GM21619 (cell line): ENCODE measurements at regions not wholly inside any gene's neighbourhood (a gene's known extent, or its start where the extent isn't known, plus 50 kb on each side); places are given as distances from the start of the nearest gene placed in this dataset.
"Not testable (repeated sequence)": the region's sequence is repeated elsewhere in the genome, so short reads cannot be mapped to it uniquely, and the experiment has no call there.

Experiments
- ATAC-seq: cut with Tn5 transposase; IDR thresholded peaks from one replicate; pipeline ENCODE4 v1.9.1; 2021; ENCODE audit not compliant: unreplicated experiment

DNA sequence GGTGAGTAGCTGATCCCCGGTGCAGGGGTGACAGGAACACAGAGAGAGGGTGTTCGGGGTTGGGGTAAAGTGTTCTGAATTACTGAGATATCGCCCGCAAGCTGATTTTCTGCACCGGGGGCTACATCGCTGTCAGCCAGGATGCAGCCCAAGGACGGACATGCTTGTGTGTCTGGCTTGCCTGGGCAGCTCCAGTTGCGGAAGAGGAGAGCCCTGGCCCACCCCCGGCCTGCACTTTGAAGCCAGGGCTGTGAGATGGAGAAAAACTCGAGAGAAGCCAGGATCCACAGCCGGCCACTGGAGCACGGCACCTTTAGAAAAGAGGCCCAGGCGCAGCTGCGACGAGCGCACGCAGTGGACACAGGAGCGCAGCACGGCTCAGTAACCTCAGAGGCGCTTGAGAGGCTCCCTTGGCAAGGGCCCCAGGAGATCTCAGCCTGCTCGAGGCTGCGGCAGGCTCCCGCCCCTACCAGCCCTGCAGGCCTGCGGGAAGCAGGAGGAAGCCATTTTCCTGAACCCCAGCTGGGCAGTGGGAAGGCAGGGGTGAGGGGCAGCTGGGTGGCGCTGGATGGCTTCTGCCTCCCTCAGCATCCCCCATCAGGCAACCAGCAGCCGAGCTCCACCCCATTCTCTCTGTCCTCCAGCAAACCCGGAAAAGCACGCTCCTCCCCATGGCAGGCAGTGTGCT, 59.2 kb downstream of the C9orf50 start:
- ATAC-seq, result no peak

DNA sequence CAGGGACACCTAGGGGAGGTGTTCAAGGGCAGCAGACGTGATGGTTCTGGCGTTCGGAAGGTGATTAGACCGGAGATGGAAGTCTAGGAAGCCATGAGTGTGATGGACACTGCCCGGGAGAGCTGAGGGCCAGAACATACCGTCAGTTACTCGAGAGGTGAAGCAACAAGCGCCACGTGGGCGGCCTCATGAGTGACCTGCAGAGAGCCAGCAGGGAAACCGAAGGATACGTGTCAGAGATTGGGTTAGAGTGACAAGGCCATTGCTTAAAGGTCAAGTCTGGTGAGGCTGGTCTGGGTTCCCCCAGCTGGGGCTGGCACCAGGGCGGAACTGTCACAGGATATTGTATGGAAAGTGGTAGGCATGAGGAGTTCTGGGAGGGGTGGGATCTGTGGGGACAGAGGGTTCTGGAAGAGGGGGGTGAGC, 60.0 kb downstream of the C9orf50 start:
- ATAC-seq, result no peak

GRCh38 chr9:129559506-129559881, 61.4 kb downstream of the C9orf50 start:
- no peak for ATAC-seq

DNA sequence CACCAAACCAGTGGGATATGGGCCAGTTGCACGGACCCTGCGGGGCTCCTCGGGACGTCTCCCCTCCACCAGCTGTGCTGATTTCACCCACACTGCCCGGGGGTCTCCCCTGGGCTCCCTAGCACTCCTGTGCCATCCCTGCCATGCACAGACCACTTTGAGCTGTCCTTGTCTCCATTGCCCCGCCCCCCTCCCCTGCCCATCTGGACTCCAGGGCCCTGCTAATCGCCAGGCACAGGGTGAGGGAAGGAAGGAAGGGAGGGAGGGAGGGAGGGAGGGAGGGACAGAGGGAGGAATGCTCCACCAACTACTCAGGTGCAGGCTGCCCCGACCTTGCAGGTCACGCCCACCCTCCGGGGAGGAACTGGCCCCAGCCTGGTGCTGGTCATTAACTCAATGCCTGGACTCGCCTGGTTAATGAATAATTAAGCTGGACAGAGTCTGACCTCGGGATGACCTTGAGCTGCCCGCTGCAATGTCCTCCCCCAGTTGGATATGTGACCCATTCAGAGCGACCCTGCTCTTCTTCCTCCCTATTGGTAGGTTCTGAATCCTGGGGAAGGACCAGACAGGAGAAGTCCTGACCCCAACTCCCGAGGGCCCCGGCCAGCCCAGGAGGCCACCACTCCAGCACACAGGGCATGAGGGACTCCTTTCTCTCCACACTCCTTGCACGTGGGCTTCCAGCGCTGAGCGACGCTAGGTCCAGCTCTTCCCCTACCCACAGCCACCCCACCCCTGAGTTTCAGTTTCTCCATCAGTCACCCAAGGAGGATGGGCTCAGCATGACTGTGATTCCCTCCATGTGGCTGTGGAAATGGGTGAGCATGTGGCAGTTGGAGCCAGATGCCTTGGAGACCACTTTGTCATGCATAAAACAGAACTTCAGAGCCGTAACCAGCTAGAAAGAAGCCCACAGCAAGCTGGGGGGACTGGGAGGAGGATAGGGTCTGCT, 62.1 kb downstream of the C9orf50 start:
- no peak for ATAC-seq

GRCh38 chr9:129558063-129558550, 62.8 kb downstream of the C9orf50 start:
- no peak for ATAC-seq

DNA sequence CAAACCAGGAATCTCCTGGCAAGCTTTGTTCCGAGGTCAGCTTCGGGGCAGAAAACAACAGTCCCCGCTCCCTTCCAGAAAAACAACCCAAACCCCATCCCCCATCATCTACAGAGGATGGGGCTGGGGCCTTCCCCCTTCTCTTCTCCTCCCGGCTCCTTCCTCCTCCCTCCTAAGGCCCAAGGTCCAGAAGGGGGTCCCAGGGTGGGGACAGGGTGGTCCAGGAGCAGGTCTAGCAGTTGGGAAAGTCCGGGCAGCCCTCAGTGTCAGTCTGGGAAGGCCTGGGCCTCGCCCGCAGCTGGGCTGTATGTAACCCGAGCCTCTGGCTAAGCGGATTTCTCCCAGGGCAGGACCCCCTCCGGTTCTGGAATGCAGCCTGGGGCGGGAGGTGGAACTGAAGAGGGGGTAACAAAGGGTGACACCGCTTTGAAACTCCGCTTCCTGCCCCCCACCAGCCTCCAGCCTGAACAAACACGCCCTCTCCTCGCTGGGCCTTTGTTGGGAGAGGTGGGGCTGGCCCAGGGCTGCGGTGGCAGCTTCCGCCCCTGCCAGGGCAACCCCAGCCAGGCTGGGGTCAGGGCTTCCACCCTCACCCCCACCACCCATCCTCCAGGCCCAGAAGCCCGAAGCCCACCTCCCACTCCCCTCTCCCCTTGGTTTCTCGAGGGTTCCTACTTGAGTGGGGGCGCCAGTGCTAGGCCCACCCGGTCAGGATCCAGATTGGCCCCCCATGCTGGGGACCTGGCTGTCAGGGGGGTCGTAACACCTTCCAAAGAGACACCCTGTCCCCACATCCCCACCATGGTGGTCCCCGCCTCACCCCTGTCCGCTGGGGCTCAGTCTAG, 63.5 kb downstream of the C9orf50 start:
- no peak for ATAC-seq

DNA sequence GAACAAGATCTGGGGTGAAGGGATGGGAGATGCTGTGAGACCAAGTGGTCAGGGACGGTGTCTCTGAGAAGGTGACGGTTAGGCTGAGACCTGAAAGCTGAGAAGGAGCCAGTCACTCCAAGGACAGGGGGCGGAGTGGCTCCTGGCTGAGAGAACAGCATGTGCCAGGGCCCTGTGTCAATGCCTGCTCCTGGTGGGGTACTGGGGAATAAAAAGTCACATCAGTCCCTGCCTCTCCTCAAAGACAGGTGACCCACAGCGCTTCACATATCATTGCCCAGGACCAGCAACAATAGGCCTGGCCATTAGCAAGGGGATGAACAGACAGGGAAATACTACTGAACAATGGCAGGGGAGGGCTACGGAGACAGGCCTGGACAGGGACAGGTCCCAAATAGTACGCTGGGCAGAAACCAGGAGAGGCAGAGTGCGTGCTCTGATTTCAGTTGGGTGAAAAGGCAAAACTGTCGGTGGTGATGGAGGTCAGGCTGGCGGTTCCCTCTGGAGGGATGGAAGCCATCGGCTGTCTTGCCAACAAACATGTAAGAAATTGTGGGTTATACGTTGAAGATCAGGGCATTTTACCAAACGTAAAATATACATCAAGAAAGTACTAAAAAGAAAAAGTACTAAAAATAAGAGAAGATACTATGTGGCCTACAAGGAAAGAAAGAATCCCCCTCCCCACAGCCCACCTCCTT, 64.3 kb downstream of the C9orf50 start:
- ATAC-seq, result no peak

DNA sequence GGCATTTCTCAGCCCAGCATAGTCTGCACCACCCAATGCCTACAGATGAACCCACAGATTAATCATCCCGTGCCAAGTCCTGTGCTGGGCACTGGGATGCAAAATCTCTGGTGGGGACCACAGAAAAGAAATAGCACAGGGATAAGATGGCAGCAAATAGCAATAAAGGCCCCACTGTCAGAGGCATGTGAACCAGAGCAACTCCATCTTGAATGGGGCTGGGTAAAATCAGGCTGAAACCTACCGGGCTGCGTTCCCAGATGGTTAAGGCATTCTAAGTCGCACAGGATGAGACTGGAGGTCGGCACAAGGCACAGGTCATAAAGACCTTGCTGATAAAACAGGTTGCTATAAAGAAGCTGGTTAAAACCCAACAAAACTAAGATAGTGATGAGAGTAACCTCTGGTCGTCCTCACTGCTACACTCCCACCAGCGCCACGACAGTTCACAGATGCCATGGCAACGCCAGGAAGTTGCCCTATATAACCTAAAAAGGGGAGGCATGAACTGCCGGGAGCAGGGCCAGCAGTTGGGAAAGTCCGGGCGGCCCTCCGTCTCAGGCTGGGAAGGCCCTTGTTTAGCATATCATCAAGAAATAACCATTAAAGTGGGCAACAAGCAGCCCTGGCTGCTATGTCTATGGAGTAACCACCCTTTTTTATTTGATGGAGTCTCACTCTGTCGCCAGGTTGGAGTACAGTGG, 65.2 kb downstream of the C9orf50 start:
- no peak for ATAC-seq

GRCh38 chr9:129554649-129555048, 66.3 kb downstream of the C9orf50 start:
- ATAC-seq, result no peak

- ATAC-seq, result no peak
Measured at GRCh38 chr9:129553277-129553676, 67.6 kb downstream of the C9orf50 start.

GRCh38 chr9:129552064-129552463, 68.8 kb downstream of the C9orf50 start:
- no peak for ATAC-seq

DNA sequence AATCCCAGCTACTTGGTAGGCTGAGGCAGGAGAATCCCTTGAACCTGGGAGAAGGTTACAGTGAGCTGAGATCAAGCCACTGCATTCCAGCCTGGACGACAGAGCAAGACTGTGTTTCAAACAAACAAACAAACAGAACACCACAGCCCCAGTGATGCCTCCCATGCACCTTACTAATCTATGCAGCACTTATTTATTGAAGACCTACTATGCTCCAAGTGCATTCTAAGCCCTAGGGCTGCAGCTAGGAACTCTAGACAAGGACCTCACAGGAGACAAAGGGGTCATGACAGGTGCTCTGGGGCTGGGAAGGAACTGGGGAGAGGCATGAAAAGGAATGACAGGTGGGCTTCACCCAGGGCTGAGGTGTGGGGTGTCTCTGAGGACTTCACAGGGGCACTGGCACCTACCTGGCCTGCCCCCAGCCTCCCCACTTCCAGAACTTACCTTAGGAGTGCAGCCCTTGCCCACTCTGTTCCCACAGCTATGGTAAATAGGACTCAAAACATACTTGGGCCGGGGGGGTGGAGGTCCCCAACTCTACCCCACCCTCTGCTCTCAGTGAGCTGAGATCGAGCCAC, 69.4 kb downstream of the C9orf50 start:
- ATAC-seq, result no peak

- not testable (repeated sequence) for ATAC-seq
Measured at GRCh38 chr9:129550977-129551376, 69.9 kb downstream of the C9orf50 start.

- ATAC-seq, result no peak
Measured at GRCh38 chr9:129550199-129550839, 70.6 kb downstream of the C9orf50 start.

DNA sequence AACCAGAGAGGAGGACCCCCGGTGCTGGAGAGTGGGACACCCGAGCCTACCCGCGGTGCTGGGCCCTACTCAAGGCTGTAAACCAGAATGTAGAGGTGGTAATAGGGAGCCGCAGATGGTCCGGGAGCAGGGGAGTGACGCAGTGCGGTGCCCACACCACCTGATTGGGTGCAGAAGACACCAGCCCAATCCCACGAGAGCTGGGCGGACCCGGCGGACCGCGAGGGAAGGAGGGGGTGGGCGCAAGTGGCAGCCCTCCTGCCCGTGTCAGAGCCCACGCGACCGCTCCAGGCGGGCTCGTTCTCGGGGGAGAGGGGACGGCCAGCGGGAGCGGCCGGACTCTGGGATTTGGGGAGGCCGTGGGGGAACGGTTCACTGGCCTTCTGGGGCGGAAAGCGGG, 71.2 kb downstream of the C9orf50 start:
- no peak for ATAC-seq

DNA sequence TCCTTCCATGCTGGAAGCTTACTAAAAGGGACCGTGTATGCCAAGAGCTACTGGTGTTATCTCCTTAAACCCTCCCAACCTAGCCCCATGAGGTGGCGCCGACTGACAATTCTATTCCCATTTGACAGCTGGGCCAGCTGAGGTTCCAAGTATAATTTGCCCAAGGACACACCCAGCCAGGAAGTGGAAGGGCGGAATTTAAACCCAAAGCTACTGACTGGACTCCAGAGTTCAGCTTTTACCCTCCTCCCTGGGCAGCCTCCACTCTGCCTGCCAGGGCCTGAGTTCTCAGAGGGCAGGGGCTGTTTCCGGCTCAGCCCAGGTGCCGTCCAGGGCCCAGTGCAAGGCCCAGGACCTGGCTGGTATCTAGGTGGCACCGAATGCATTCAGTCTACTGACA, 71.8 kb downstream of the C9orf50 start:
- no peak for ATAC-seq

DNA sequence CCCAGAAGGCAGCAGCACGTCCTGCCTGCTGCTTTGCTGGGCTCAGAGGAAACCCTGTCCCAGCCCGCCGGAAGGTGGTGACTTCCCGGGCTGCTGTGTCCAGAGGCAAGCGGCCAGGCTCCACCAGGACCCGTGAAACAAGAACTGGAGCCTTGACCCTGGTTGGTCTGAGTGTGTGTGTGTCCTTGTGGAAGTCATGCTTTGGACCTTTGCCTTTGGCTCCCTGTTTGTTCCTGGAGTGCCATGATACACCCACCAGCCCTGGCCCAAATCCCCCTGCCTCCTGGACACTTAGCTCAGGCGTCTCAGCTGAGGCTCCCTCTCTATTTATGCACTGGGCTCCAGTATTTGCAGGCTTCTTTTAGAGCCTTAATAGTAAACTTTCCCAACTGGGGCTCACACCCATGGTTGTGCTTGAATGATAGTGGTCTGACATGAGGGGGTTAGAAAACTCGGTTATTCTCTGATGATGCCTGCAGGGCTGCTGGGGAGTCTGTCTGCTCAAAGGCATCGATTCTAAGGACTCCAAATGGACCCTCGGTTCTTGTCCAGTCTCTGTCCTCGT, 72.2 kb downstream of the C9orf50 start:
- no peak for ATAC-seq

DNA sequence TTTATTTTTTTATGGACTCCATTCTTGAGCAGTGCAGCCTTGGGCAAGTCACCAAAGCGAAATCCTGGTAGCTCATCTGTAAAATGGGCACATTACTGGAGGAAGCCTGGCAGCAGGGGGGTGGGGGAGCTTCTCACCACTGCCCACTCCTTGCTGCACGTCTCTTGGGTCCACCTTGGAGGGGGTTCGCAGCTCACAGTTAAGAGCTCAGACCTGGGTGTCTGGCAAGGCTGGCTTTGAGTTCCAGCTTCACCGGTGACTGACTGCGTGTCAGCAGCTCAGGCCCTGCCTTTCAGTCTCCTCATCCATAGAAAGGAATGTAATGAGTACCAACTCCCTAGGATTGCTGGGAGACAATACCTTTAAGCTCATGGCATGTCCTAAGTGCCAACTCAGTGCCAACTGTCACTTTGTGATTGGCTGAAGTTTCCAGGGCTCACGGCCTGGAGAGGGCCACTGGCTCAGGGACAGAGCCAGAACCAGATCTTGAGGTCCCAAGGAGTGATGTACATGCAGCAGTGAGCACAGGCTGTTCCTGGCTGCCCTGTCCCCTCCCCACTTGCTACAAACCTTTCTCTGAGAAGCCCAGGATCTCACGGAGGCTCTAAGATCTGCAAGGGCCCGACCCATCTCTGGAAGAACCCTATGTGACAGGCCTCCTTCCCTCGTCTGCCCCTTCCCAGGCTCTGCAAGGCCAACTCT, 72.9 kb downstream of the C9orf50 start:
- no peak for ATAC-seq
